NCI-H345 treated with DMSO at 0.1 percent for 48 hours (cell line): ENCODE measurements at regions not wholly inside any gene's neighbourhood (a gene's known extent, or its start where the extent isn't known, plus 50 kb on each side); places are given as distances from the start of the nearest gene placed in this dataset.
"Not testable (repeated sequence)": the region's sequence is repeated elsewhere in the genome, so short reads cannot be mapped to it uniquely, and the experiment has no call there.

ENCODE experiments used
- DNase-seq: peaks from one replicate; lab custom pipeline; 2025; ENCODE audit not compliant: unreplicated experiment; lab: John Stamatoyannopoulos, UW

DNA sequence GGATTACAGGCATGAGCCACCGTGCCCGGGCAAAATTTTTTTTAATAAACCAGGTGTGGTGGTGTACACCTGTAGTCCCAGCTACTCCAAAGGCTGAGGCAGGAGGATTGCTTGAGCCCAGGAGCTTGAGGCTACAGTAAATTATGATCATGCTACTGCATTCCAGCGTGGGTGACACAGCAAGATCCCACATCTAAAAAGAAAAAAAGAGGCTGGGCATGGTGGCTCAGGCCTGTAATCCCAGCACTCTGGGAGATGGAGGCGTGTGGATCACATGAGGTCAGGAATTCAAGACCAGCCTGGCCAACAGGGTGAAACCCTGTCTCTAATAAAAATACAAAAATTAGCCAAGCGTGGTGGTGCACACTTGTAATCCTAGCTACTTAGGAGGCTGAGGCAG lies 125.6 kb downstream of the ZNF281 start:
- DNase-seq: not testable (repeated sequence)

DNA sequence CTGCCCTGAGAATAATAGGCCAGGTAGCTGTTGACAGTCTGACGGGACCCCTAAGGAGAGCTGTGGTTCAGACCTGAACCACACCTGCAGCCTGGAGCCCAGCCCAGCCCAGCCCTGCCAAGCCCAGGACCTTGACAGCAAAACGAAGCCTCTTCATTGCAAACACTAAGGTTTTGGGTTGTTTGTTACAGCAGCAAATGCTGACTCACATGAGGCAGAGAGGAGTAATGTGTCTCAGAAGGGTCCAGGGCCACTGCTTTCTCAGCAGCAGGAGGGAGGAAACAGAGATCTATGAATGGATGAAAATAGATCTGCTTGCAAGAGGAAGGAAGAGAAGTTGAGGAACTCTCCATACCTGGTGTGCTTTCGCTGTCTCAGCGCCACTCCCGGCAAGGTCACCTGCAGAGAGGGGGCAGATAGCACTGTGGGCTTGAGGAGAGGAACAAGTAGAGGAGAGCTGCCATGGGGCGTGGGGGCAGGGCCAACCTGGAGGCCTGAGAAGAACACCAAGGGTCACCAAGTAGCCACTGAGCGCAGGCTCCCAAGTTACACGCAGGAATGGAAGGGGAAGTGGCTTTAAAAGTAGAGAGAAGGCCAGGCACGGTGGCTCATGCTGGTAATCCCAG lies 127.2 kb downstream of the ZNF281 start:
- DNase-seq: no peak

DNA sequence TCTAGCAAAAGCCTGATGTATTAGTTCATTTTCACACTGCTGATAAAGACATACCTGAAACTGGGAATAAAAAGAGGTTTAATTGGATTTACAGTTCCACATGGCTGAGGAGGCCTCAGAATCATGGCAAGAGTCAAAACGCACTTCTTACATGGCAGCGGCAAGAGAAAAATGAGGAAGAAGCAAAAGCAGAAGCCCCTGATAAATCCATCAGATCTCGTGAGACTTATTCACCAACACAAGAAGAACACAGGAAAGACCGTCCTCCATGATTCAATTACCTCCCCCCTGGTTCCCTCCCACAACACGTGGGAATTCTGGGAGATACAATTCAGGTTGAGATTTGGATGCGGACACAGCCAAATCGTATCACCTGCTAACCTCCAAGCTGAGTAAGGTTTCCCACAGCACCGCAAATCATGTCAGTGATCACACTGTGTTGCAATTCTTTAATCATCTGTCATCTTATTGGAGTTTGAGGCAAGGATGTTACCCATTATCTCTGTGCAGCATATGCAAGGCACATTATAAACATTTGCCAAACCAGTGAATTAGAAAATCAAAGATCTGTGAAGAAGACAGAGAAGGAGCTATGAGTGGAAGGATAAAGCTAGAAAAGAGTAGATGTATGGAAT lies 128.5 kb downstream of the ZNF281 start:
- no peak for DNase-seq

DNA sequence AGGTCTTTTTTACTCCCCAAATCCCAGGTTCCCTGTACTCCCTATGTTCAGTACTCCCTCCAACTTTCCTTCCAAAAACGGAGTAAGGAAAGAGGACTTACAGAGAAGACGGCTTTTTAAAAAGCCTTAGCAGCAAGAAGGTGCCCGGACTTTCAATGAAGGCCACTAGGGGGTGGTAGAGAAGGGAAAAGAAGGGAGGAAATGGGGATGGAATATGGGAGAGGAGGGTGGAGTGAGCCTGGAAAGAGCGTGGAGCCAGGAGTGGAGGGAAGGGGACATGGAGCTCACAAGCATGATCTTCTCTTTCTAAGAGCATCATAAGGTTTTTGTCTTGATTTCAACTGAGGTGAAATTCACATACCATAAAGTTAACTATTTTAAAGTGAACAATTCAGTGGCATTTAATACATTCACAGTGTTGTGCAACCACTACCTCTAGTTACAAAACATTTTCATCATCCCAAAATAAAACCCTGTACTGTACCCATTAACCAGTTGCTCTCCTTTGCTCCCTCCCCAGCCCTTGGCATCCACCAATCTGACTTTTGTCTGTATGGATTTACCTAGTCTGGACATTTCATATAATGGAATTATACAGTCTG lies 129.9 kb downstream of the ZNF281 start:
- DNase-seq: no peak

DNA sequence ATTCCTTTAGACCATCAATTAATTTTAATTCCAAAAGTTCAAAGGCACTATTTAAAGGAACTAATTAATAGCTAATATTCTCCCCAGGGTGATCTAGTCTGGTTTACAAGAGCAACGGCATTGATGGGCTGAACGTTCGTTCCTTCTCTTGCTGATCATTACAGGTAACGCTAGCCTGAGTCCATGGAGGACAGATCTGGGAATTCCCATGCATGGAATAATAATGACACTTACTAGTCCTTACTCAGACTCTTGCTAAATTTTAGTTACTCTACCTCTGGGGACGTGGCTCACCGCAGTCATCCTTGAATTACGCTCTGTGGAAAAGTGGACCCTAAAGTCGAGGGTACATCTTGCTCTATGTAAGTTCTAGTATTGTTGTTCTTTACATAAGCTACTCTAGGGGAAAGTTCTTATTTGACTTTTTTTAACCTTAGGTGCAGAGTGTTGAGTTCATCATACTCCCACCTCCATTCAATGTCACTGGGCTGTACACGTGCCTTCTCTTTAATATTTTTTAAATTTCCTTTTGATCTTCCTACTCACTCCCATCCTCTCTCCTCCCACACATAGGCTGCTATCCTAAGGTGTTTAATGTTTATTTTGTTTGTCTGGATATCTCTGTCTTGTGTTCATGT lies 133.9 kb downstream of the ZNF281 start:
- DNase-seq: no peak

DNA sequence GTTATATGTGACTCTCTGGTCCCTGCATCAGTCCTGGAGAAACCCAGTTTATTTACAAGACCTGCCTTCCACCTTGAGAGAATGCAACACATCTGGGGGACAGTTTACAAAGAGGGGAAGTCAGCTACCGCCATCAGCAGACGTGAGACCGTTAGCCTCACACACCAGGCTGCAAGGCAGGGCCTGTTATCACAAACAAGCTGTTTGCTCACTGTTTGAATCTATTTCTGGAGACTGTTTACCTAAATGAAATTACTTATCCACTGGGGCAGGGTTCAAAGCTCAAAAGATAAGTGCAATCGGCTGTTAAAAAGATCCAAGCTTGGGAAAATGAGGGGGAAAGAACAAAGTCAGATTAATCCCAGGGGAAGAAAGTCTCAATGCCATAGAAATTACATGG lies 134.4 kb downstream of the ZNF281 start:
- no peak for DNase-seq

DNA sequence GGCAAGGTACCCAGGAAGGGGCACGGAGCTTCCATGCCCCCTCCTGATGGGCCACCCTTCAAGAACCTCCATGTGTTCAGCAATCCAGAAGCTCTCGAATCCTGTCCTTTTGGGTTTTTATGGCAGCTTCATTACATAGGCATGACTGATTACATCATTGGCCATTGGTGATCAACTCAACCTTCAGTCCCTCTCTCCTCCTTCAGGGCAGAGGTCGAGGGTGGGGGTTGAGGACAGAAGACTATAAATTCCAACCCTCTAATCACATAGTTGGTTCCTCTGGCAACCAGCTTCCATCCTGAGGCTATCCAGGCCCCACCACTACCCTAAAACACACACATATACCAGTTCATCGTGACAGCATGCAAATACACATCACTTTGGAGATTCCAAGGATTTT lies 135.7 kb downstream of the ZNF281 start:
- no peak for DNase-seq

DNA sequence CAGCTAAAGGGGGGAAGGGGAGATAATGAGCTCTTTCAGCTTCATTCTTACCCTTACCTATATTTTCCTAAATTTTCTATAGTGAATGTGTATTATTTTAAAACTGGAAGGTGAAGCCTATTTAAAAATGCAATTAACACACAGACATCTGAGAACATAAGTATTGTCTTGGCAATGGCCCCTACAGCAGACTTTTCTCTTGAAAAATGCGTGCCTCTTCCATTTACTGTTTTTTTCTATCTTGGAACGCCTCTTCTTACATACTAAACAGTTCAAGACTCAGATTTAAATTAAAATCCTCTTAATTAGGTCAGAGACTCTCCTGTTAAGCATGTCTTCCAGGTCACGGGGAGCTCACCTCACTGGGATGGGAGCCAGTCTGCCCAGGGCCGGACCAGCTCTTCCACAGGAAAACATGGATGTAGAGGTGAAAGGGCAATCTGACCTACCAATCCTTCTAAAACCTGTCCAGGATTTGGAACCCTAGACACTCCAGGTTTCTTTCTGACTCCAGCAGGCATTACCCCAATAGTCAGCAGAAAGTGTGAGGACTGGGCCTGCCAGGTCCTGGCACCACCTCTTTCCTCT lies 137.3 kb downstream of the ZNF281 start:
- no peak for DNase-seq

DNA sequence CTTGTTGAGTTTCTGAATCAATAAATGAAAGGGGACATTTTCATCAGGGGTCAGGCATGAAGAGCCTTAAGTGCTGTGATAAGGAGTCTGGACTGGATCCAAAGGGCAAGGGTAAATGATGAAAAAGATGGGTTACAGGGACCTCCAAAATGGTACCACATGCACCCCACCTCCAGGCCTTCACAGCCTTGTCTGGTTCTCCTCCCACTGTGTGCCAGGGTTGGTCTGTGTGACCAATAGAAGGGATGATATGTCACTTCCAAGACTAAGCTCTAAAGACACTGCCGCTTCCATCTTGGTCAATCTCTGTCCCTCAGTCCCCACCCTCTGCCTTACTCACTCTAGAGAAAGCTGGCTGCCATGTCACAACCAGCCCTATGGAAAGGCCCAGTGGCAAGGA lies 140.6 kb downstream of the ZNF281 start:
- DNase-seq: no peak

DNA sequence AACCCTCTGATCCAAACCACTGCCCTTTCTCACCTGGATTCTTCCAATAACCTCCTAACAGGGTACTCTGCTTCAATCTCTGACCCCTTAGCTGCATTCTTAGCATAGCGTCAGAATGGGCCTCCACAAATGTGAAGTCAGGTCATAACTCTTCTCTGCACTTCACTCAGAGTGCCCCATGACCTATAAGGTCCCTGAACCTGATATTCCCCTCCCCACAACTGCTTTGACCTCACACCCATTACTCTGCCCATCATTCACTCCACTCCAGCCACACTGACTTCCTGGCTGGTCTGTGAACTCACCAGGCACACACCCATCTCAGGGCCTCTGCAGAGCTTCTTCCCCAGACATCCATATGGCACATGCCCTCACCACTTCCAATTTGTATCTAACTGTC lies 141.9 kb downstream of the ZNF281 start:
- DNase-seq: no peak

DNA sequence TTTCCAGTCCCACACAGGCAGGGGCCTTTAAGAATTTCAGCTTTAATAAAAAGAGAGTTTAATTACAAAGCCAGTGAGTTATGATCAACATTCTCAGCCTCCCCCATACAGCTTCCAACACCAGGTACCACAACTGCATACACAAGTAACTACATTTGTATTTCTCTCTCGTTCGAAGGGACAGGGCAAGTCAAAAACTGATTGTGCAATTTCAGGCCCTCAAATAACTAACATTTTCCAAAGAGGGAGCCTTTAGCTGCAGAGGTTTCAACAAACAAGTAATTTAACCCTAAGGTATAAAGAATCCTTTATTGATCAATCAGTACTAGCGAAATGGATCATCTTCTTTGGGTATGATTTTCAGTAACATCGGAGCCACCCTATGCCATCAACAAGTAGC lies 142.4 kb downstream of the ZNF281 start:
- no peak for DNase-seq

DNA sequence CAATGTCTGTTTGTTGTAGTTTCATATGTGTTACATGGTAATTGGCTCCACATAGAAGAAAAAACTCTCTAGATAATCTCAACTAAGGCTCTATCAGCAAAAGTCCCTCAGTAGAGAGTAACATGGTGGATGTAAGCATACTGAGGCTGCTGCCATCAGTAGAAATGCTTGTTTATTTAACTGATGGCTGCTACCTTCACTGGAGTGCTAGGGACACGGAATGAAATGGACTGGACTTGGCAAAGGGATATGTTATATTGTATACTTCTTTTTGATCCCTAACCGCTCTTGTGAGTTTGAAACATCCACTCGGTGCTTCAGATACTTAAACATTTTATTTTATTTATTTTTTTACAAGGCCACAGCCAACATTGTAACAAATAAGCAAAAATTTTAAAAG lies 143.0 kb downstream of the ZNF281 start:
- DNase-seq: no peak

DNA sequence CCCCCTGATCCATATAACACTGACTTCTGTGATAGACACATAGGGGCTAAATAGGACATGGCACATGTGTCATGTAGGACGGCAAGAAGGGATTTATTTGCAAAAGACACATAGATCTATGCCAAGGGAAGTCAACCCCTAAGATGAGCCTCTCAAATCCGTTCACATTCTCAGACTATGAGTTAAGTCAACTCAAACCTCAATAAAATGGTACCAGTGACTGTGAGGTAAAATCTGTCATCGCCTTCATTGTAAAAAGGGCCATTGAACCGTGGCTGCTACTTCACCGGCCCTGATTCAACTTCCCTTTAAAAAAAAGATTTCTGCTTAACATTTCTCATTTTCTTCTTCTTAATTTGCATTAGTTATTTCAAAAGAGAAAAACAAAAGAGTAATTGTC lies 144.0 kb downstream of the ZNF281 start:
- no peak for DNase-seq

DNA sequence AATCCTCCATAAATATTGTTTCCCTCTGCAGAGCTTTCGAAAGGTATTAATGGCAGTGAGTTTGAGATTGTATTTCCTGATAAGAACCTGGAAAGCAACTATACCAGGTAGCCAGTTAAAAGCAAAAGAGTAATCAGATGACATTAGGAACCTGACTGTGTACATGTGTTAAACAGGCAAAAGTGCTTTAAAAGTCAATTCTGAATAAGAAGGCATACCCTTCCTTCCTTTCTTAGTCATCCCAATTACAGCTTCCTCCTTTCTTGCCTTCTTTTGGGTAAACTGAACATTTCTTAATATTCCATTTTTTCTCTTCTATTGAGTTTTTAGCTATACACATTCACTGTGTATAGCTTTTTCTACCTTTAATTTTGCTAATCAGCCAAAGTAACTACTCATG lies 144.7 kb downstream of the ZNF281 start:
- no peak for DNase-seq

DNA sequence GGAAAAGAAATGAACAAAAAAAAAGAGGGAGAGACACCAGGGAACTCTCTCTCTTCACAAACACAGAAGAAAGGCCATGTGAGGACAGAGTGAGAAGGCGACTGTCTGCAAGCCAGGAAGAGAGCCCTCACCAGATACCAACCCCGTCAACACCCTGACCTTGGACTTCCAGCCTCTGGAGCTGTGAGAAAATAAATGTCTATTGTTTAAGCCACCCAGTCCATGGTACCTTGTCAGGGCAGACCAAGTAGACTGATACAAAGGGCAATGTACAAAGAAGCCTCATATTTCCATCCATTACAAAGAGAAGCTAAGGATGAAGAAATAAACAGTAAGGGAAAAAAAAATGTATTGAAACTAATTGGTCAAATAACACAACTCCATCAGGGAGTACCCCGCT lies 146.6 kb downstream of the ZNF281 start:
- no peak for DNase-seq

DNA sequence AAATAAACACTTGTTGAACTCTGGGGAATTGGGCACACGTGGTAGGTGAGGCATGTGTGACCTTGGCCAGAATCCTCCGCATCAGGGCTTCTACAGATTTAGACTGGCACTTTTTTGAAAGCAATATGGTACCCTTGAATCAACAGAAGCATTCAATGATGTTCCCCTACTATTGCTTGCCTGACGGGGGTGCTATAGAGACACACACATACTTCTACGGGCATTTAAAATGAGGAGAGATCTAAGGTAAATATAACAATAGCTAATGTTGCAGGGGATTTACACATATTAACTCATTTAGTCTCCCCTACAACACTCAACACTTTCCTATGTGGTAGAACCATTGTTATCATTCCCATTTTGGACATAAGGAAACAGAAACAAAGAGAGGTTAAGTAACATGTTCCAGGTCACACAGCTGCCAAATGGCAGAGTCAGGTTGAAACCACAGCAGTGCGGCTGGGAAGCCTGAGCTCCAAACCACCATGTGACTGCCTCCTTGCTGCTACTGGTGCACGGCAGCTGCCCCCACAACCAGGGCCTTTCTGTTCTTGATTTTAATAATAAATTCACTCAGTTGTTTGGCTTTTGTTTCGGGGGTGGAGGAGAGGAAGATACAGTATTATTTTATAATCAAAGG lies 147.4 kb downstream of the ZNF281 start:
- no peak for DNase-seq

DNA sequence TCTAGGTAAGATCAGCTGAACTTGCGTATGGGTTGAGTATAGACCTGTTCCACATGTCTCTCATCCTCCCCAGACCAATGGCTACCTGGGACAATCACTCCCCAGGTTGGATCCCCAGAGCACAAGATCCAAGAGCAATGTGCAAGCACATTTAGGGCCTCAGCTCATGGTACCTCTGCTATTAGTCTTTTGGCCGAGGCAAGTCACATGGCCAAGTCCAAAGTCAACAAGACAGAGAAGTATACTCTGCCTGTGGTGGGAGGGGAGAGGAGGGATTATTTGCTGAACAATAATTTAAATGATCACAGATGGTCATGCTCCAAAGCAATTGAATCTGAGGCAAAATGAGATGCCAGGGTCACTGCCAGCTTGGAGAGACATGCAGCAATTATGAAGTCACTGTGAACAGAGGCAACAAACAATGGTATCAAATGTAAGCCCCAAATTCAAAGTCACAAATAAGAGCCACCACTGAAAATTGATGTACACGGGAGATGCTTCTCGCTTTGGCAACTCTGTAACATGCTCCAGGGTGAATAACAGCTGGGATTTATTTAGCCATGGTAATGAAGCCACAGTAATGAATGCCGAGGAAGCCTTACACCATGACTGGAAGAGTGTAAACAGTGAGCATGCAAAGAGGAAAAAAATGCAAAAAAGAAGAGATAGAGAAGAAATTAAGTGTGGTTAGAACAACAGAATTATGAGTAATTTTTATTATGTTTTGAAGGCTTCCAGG lies 149.1 kb downstream of the ZNF281 start:
- peak; percentile 83 for DNase-seq

DNA sequence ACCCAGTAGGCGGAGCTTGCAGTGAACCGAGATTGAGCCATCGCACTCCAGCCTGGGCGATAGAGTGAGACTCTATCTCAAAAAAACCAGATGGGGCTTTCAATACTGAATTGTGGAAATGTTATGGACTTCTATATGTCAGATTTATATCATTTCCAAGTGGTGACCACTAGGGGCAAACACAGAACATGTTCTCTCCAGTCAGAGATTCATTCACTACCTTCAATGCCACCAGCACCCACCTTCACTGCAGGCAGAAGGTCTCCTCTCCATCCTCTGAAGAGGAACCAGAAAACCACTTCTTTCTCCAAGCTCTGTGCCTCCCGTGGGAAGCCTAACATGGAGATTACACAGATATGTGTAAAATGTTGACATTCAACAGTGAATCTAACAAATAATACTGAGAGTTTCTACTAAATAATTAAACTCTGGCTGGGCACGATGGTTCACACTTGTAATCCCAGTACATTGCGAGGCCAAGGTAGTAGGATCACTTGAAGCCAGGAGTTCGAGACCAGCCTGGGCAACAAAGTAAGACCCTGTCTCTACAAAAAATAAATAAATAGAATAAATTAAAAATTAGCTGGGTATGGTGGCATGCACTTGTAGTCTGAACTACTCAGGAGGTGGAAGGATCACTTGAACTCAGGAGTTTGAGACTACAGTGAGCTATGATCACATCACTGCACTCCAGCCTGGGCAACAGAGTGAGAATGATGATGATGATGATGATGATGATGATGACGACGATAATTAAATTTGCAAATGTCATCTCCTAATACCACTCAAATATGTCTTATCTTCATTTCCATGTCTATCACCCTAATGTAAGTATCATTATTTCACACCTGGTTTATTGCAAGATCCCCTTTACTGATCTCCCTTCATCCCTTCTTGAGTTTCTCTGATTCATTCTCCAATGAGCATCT lies 151.1 kb downstream of the ZNF281 start:
- no peak for DNase-seq

DNA sequence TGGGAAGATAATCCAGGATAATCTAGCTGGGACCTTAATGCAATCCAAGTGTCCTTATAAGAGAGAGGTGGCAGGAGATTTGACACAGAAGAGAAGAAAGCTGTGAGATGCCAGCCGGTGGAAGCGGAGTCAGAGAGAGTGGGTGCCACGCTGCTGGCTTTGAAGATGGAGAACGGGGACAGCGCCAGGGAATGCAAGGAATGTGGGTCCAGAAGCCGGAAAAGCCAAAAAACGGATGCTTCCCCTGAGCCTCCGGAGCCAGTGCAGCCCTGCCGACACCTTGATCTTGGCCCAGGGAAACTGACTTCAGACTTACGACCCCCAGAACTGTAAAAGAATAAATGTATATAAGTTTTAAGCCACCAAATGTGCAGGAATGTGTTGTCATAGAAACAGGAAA lies 152.6 kb downstream of the ZNF281 start:
- DNase-seq: no peak

DNA sequence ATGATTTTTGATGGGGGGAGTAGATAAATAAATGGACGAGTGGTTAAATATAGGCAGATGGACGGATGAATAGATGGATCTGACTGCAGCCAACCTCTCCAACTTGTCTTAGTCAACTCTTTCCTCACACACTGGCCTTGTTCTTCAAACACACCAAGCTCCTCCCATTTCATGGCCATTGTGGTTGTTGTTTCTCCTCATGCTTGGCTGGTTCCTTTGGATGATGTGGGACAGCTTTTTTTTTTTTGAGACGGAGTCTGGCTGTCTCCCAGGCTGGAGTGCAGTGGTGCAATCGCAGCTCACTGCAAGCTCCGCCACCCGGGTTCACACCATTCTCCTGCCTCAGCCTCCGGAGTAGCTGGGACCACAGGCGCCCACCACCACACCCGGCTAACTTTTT lies 155.2 kb downstream of the ZNF281 start:
- DNase-seq: not testable (repeated sequence)
